ENCODE measurements at regions not wholly inside any gene's neighbourhood (a gene's known extent, or its start where the extent isn't known, plus 50 kb on each side); places are given as distances from the start of the nearest gene placed in this dataset.
A peak's percentile ranks its signal among the peaks of the same experiment; 100 is the strongest.

DNA sequence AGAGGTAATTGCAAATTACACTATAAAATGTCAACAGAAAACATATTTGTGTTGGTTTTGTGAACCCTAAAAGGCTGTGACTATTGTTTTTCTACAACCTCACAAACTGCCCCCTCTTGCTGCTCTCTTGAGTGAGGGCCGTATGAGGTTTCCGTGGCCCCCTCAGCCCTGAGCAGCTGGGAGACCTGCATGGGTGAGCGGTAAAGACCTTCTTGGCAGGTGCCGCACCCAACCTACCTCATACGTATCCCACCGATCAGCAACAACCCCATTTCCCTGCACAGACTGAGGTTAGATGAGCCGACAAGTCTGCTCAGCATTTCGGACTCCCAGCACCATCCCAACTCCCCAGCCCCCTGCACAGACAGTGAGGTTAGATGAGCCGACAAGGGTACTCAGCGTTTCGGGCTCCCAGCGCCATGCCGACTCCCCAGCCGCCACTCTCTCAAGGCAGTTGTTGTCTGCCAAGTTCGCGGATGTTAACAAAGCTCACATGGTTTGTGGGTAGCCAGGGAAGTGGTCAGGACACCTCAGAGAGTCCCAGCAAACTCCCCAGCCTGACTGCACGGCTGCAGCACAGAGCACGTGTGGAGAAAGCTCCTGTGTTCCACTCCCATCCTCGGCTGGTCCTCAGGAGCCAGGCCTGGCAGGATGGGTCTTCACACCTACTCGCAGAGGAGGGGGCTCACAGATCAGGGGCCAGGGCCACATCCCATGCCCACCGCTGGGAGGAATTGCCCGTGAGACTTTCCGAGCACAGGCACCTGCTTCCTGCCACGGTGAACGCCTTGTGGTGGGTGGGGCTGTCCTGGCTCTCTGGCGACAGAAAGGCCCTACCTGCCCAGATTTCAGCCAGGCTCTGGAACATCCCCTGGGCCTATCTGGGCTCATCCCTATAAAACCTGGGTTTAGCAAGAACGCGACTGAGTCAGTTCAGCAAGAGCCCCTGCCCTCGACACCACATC is 502.9 kb downstream of the BRD1 start:
- no peak for DNase-seq (ENCODE audit: low read depth)

- DNase-seq (ENCODE audit: low read depth): no peak
These were observed 503.8 kb downstream of the BRD1 start for GRCh38 chr22:49323751-49324415.

DNA sequence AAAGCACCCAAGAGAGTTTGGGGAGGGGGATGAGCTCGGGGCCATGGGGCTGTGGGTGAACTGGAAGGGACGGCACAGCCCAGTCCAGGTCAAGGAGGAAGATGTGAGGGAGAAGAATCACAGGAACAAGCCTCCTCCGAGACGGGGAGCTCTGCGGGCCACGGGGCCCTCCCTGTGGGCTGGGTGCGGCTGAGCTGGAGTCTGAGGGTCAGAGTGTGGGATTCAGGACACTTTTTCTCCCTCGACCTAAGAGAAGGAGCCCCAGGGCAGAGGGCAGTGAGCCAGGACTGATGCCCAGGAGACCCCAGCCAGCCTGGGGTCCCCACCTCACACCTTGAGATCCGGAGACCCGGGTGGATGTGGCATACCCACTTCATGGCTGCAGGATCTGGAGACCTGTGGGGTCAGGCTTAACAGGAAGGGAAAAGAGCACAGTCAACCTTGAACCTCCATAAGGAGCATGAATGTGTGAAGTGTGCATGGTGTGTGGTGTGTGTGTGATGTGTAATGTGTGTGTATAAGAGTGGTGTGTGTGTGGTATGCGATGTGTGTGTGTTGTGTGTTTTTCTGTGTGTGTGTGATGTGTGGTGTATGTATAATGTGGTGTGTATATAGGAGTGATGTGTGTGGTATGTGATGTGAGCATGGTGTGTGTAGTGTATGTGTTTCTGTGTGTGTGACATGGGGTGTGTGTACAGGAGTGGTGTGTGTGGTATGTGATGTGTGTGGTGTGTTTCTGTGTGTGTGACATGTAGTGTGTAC is 504.6 kb downstream of the BRD1 start:
- no peak for DNase-seq (ENCODE audit: low read depth)

GRCh38 chr22:49322231-49322630 is 505.4 kb downstream of the BRD1 start:
- no peak for DNase-seq (ENCODE audit: low read depth)

GRCh38 chr22:49321477-49322055 is 506.1 kb downstream of the BRD1 start:
- DNase-seq (ENCODE audit: low read depth): no peak

DNA sequence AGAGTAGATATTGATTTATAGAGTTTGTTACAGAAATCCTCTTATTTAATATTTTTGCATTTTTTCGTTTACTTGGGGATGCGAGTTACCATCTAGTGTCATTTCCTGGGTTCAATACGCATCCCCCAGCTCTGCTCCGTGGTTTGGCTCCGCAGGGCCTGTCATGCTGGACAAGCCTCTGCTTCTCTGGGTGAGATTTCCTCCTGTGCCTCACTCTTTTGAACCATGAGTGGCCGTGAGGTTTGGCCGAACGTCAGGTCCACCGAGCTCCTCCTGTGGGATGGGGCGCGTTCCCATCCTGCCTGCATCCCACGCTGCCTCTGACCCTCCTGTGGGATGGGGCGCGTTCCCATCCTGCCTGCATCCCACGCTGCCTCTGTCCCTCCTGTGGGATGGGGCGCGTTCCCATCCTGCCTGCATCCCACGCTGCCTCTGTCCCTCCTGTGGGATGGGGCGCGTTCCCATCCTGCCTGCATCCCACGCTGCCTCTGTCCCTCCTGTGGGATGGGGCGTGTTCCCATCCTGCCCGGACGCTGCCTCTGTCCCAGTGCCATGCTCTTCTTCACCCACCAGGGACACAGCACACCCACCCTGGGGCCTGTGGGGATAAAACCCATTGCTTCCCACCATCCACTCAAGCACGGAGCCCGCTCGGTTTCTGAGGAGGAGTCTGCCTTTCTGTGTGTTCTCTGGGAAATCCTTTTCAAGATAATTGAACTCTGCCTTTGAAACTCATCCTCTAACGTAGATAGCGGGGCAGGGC is 506.8 kb downstream of the BRD1 start:
- no peak for DNase-seq (ENCODE audit: low read depth)

DNA sequence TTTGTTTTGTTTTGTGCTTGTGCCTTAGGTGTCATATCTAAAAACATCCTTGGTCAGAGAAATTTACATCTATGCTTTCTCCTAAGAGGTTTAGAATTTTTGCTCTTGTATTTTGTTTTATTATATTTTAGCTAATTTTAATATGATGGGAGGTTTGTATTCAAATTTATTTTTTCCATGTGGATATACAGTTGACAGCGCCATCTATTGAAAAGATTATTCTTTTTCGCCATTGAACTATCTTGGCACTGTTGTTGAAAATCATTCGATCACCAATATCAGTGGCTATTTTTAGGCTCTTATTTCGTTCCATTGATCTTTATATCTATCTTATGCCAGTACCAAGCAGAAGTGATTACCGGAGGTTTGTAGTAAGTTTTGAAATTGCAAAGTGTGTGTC is 510.3 kb downstream of the BRD1 start:
- no peak for DNase-seq (ENCODE audit: low read depth)

GRCh38 chr22:49312601-49313000 is 515.1 kb downstream of the BRD1 start:
- DNase-seq (ENCODE audit: low read depth): no peak

DNA sequence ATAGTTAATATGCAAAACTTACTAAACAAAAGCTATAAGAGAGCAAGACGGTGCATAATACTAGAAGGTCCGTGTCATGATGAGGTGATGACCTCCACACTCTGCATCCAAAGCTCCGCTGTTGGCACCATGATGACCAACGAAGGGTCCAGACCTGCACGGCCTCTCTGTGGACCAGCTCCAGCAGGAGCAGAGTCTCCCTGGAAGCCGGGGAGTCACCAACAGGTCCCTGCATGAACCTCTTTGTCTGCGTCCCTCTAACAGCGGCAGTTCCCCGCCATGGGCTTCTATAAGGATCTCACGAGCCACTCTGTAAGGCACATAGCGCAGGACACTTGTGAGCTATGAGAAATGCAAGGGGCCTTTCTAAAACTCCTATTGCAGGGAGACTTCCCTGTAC is 517.3 kb downstream of the BRD1 start:
- no peak for DNase-seq (ENCODE audit: low read depth)

DNA sequence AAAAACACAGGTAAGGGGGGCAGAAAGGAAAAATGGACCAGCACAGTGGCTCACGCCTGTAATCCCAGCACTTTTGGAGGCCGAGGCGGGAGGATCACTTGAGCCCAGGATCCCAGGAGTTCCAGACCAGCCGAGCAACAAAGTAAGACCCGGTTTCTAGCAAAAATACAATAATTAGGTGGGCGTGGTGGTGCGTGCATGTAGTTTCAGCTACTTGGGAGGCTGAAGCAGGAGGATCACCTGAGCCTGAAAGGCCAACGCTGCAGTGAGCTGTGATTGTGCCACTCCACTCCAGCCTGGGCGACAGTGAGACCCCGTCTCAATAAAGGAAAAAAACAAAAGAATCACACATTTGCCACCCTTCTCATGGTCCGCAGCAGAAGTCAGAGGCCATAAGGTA is 519.4 kb downstream of the BRD1 start:
- DNase-seq (ENCODE audit: low read depth): no peak

DNA sequence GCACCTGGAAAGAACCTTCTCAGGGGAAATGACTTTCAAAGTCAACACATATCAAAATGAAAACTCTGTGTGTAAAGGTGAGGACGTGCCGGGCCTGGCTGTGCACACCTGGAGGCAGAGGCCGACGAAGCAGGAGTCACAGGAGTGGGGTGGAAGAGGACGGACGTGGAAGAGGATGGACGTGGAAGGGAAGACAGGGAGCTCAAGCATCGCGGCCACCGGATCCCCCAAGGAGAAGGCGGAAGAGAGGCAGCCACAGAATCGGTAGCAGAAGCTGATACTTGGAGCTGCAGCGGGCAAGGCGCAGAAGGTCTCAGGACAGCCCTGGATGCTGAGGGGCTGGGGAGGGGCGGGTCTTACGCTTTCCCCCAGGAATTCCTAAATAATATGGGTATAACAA is 519.8 kb downstream of the BRD1 start:
- DNase-seq (ENCODE audit: low read depth): no peak

GRCh38 chr22:49307481-49307830 is 520.2 kb downstream of the BRD1 start:
- no peak for DNase-seq (ENCODE audit: low read depth)

GRCh38 chr22:49306632-49307480 is 520.8 kb downstream of the BRD1 start:
- DNase-seq (ENCODE audit: low read depth): no peak

DNA sequence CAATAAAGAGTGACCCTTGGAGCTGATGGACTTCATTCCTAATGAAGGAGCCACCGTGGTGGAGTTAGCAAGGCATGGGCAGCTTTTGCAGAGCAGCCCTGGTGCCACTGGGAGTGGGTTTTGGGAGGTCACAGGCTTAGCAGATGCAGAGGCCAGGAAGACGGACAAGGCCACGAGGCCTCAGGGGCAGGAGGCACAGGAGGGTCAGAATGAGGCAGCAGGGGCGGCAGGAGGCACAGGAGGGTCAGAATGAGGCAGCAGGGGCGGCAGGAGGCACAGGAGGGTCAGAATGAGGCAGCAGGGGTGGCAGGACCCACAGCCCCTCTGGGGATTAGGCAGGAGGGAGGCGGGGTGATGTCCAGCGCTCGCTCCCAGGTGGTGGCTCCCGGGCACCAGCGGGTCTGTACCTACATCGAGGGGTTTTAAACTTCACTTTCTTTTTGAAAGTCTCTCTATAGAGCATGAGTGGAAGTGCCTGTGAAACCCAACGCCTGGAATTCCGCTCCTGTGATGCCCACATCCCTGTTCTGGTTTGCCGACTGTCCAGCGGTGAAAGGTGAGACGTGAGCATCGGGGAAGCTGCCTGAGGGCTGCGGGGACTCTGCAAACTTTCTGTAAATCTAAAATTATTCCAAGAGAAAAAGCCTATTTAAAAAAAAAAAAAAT is 521.6 kb downstream of the BRD1 start:
- DNase-seq (ENCODE audit: low read depth): no peak

- peak; percentile 27 for DNase-seq (ENCODE audit: low read depth)
These were observed 522.3 kb downstream of the BRD1 start for GRCh38 chr22:49305214-49305965.

- no peak for DNase-seq (ENCODE audit: low read depth)
These were observed 523.8 kb downstream of the BRD1 start for GRCh38 chr22:49303781-49304461.

DNA sequence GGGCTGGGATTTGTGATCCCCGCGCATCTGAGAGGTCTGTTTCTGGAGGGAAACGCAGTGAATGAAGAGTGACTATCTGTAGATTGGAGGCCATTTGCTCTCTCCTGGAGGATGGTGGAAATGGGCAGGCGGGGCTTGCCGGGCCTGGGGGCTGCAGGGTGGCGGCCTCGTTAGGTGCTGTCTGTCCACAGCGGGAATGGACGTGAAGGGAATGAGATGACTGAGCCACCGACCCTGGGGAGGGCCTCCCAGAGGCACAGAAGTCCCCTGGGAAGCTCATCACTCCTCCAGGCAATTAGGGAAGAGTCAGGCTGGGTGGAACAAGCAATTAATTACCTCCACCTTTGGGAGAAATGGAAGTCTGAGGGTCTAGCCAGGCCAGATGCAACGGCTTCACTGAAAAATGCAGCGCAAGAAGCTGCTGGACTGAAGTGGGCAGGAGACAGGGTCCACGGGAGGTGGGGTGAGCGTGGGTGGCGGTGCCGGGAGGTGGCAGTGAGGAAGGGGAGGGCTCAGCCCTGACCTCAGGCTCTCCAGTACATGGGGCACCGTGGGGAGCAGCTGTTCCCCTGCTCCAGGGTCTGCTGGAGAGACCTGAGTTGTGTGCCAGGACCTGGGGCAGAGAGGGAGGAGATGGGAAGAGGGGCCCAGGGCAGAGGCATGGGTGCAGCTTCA is 524.5 kb downstream of the BRD1 start:
- DNase-seq (ENCODE audit: low read depth): no peak

GRCh38 chr22:49302530-49302929 is 525.1 kb downstream of the BRD1 start:
- no peak for DNase-seq (ENCODE audit: low read depth)

Measured in stimulated activated CD8-positive, alpha-beta memory T cell treated with anti-CD3 and anti-CD28 coated beads, Interleukin-12 subunit alpha, Interleukin-12 subunit beta, amount 100 ng/mL, for 1 hour (primary cell).